Right kidney (tissue), 1 donor: ENCODE measurements at regions not wholly inside any gene's neighbourhood (a gene's known extent, or its start where the extent isn't known, plus 50 kb on each side); places are given as distances from the start of the nearest gene placed in this dataset.
"Not testable (repeated sequence)": the region's sequence is repeated elsewhere in the genome, so short reads cannot be mapped to it uniquely, and the experiment has no call there.

ENCODE experiments used
- DNase-seq: peaks from one replicate; pipeline ENCODE4 v3.0.0-alpha.2; 2016

- no peak for DNase-seq
These were observed 267.2 kb upstream of the ACO1 start for GRCh38 chr9:32117291-32117690.

- DNase-seq: no peak
These were observed 255.9 kb upstream of the ACO1 start for GRCh38 chr9:32128546-32128945.

- DNase-seq: not testable (repeated sequence)
These were observed 253.7 kb upstream of the ACO1 start for GRCh38 chr9:32130709-32131108.

- no peak for DNase-seq
These were observed 247.6 kb upstream of the ACO1 start for GRCh38 chr9:32136700-32137339.

- no peak for DNase-seq
These were observed 242.4 kb upstream of the ACO1 start for GRCh38 chr9:32142074-32142473.

GRCh38 chr9:32148553-32148952 lies 235.9 kb upstream of the ACO1 start:
- DNase-seq: not testable (repeated sequence)

- no peak for DNase-seq
These were observed 223.2 kb upstream of the ACO1 start for GRCh38 chr9:32161209-32161608.

GRCh38 chr9:32161720-32162119 lies 222.7 kb upstream of the ACO1 start:
- DNase-seq: no peak

GRCh38 chr9:32166316-32166715 lies 218.1 kb upstream of the ACO1 start:
- not testable (repeated sequence) for DNase-seq

- no peak for DNase-seq
These were observed 213.1 kb upstream of the ACO1 start for GRCh38 chr9:32171339-32171738.

- DNase-seq: no peak
These were observed 212.2 kb upstream of the ACO1 start for GRCh38 chr9:32172256-32172655.

- no peak for DNase-seq
These were observed 207.0 kb upstream of the ACO1 start for GRCh38 chr9:32177396-32177795.

- DNase-seq: no peak
These were observed 203.8 kb upstream of the ACO1 start for GRCh38 chr9:32180597-32180996.

GRCh38 chr9:32200241-32200640 lies 184.2 kb upstream of the ACO1 start:
- no peak for DNase-seq

- DNase-seq: no peak
These were observed 183.5 kb upstream of the ACO1 start for GRCh38 chr9:32200896-32201295.

- not testable (repeated sequence) for DNase-seq
These were observed 175.3 kb upstream of the ACO1 start for GRCh38 chr9:32209164-32209563.

- DNase-seq: no peak
These were observed 166.2 kb upstream of the ACO1 start for GRCh38 chr9:32218100-32218767.

GRCh38 chr9:32220750-32221149 lies 163.7 kb upstream of the ACO1 start:
- no peak for DNase-seq

- DNase-seq: no peak
These were observed 150.0 kb upstream of the ACO1 start for GRCh38 chr9:32234451-32234850.

- DNase-seq: peak; percentile 5
These were observed 137.3 kb upstream of the ACO1 start for GRCh38 chr9:32247168-32247567.

GRCh38 chr9:32248189-32248712 lies 136.2 kb upstream of the ACO1 start:
- DNase-seq: no peak

GRCh38 chr9:32251539-32251938 lies 132.9 kb upstream of the ACO1 start:
- DNase-seq: peak; percentile 53

GRCh38 chr9:32253731-32254130 lies 130.7 kb upstream of the ACO1 start:
- no peak for DNase-seq

GRCh38 chr9:32255026-32255425 lies 129.4 kb upstream of the ACO1 start:
- no peak for DNase-seq
